OCI-LY1 (cell line): ENCODE measurements at regions not wholly inside any gene's neighbourhood (a gene's known extent, or its start where the extent isn't known, plus 50 kb on each side); places are given as distances from the start of the nearest gene placed in this dataset.

Source experiments
- EZH2 ChIP-seq: fragments of 200-600 bp; sonication (generic), shearing (Covaris generic); IDR thresholded peaks from 2 replicates; pipeline ENCODE4 v1.8.0; 2017; ENCODE audit warnings: borderline replicate concordance, mixed run types, mild to moderate bottlenecking, antibody characterized with exemption, low read length, moderate library complexity, mixed read lengths
- TF ChIP-seq, protein P1 (sequence below): fragments of 200-600 bp; sonication (generic), shearing (Covaris generic); IDR thresholded peaks from 2 replicates; pipeline ENCODE4 v1.5.1; 2017; ENCODE audit warnings: mild to moderate bottlenecking, antibody characterized with exemption, low read length, moderate library complexity, mixed read lengths

DNA sequence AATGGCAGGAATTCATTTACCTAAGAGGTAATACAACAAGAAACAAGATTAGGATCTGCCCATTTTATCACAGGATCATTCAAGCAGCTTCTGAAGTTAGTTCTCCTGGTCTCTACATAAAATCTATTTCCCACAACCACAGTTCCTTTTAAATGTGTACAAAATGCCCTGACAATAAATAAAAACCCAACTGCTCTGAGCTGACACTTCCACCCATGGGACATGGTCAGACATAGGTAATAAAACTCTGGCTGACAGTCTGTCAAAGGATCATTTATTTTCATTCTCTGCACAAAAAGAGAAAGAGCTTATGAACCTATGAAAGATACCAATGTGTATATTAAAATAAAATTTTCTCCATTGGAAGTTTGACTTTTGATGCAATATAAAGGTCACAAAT is 145.4 kb upstream of the PALMD start:
- TF ChIP-seq, protein P1, sequence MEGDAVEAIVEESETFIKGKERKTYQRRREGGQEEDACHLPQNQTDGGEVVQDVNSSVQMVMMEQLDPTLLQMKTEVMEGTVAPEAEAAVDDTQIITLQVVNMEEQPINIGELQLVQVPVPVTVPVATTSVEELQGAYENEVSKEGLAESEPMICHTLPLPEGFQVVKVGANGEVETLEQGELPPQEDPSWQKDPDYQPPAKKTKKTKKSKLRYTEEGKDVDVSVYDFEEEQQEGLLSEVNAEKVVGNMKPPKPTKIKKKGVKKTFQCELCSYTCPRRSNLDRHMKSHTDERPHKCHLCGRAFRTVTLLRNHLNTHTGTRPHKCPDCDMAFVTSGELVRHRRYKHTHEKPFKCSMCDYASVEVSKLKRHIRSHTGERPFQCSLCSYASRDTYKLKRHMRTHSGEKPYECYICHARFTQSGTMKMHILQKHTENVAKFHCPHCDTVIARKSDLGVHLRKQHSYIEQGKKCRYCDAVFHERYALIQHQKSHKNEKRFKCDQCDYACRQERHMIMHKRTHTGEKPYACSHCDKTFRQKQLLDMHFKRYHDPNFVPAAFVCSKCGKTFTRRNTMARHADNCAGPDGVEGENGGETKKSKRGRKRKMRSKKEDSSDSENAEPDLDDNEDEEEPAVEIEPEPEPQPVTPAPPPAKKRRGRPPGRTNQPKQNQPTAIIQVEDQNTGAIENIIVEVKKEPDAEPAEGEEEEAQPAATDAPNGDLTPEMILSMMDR, result no peak
- TF ChIP-seq EZH2, result no peak
